ENCODE measurements at regions not wholly inside any gene's neighbourhood (a gene's known extent, or its start where the extent isn't known, plus 50 kb on each side); places are given as distances from the start of the nearest gene placed in this dataset.

- no peak for ATAC-seq
- H3K36me3 Mint-ChIP-seq = no peaks in the 10 kb centered on the region
- H3K9me3 Mint-ChIP-seq = no peaks in the 10 kb centered on the region
- H3K4me1 Mint-ChIP-seq = no peaks in the 10 kb centered on the region
- no peak for DNase-seq
- no peak overlapping the region for H3K4me3 Mint-ChIP-seq
- POLR2A ChIA-PET = no interaction called here
- no peak overlapping the region for H3K27ac Mint-ChIP-seq
- H3K27me3 Mint-ChIP-seq = peaks cover 6 to 23% (median 8%) of the 10 kb centered on the region in 5 donors
Measured at GRCh38 chr15:36498401-36498800, 81.0 kb upstream of the CDIN1 start.

GRCh38 chr15:36498916-36499315 lies 80.5 kb upstream of the CDIN1 start:
- Mint-ChIP-seq H3K36me3 (no peaks in the 10 kb centered on the region), H3K27ac (no peak overlapping the region), H3K9me3 (no peaks in the 10 kb centered on the region), H3K27me3 (peaks cover 7 to 23% (median 9%) of the 10 kb centered on the region in 5 donors), H3K4me3 (no peak overlapping the region), H3K4me1 (no peaks in the 10 kb centered on the region)
- POLR2A ChIA-PET = no interaction called here
- ATAC-seq = no peak
- no peak for DNase-seq

- Mint-ChIP-seq H3K27me3 (peaks cover 5 to 16% (median 6%) of the 10 kb centered on the region in 5 donors), H3K9me3 (no peaks in the 10 kb centered on the region), H3K4me1 (no peaks in the 10 kb centered on the region), H3K36me3 (no peaks in the 10 kb centered on the region), H3K4me3 (no peak overlapping the region), H3K27ac (no peak overlapping the region)
- no peak for ATAC-seq
- no peak for DNase-seq
- POLR2A ChIA-PET = no interaction called here
Measured at GRCh38 chr15:36499412-36500389, 79.7 kb upstream of the CDIN1 start.

GRCh38 chr15:36501063-36501678 lies 78.3 kb upstream of the CDIN1 start:
- POLR2A ChIA-PET = no interaction called here
- H3K27ac Mint-ChIP-seq = no peak overlapping the region
- H3K36me3 Mint-ChIP-seq = no peaks in the 10 kb centered on the region
- DNase-seq (peak in 3 of 10 donors; percentile 2 to 26 (median 9)), ATAC-seq (no peak)
- peaks cover 6 to 22% (median 10%) of the 10 kb centered on the region in 5 donors for H3K27me3 Mint-ChIP-seq
- no peak overlapping the region for H3K4me3 Mint-ChIP-seq
- H3K9me3 Mint-ChIP-seq = no peaks in the 10 kb centered on the region
- H3K4me1 Mint-ChIP-seq = no peaks in the 10 kb centered on the region

- Mint-ChIP-seq H3K9me3 (no peaks in the 10 kb centered on the region), H3K27ac (no peak overlapping the region), H3K36me3 (no peaks in the 10 kb centered on the region), H3K4me3 (no peak overlapping the region), H3K27me3 (peaks cover 9 to 22% (median 10%) of the 10 kb centered on the region in 5 donors), H3K4me1 (no peaks in the 10 kb centered on the region)
- POLR2A ChIA-PET = no interaction called here
- no peak for ATAC-seq
- no peak for DNase-seq
Measured at GRCh38 chr15:36502509-36502908, 76.9 kb upstream of the CDIN1 start.

- ATAC-seq (no peak), DNase-seq (no peak)
- H3K4me3 Mint-ChIP-seq = no peak overlapping the region
- peaks cover 12 to 45% (median 21%) of the 10 kb centered on the region in 5 donors for H3K27me3 Mint-ChIP-seq
- H3K27ac Mint-ChIP-seq = no peak overlapping the region
- H3K36me3 Mint-ChIP-seq = no peaks in the 10 kb centered on the region
- POLR2A ChIA-PET = no interaction called here
- no peaks in the 10 kb centered on the region for H3K4me1 Mint-ChIP-seq
- H3K9me3 Mint-ChIP-seq = no peaks in the 10 kb centered on the region
Measured at GRCh38 chr15:36506733-36507356, 72.6 kb upstream of the CDIN1 start.

- no peak overlapping the region for H3K4me3 Mint-ChIP-seq
- no peak overlapping the region for H3K27ac Mint-ChIP-seq
- POLR2A ChIA-PET = no interaction called here
- H3K27me3 Mint-ChIP-seq = peaks cover 12 to 43% (median 21%) of the 10 kb centered on the region in 5 donors
- no peaks in the 10 kb centered on the region for H3K36me3 Mint-ChIP-seq
- H3K9me3 Mint-ChIP-seq = no peaks in the 10 kb centered on the region
- DNase-seq = no peak
- ATAC-seq = no peak
- H3K4me1 Mint-ChIP-seq = no peaks in the 10 kb centered on the region
Measured at GRCh38 chr15:36507458-36507857, 72.0 kb upstream of the CDIN1 start.

- H3K36me3 Mint-ChIP-seq = no peaks in the 10 kb centered on the region
- peaks cover 6 to 25% (median 11%) of the 10 kb centered on the region in 5 donors for H3K27me3 Mint-ChIP-seq
- H3K4me1 Mint-ChIP-seq = no peaks in the 10 kb centered on the region
- ATAC-seq (no peak), DNase-seq (no peak)
- POLR2A ChIA-PET = no interaction called here
- no peak overlapping the region for H3K4me3 Mint-ChIP-seq
- H3K27ac Mint-ChIP-seq = no peak overlapping the region
- no peaks in the 10 kb centered on the region for H3K9me3 Mint-ChIP-seq
Measured at GRCh38 chr15:36511594-36511993, 67.8 kb upstream of the CDIN1 start.

- peaks cover 0 to 5% (median 0%) of the 10 kb centered on the region in 9 donors for H3K9me3 Mint-ChIP-seq
- no peak overlapping the region for H3K27ac Mint-ChIP-seq
- H3K36me3 Mint-ChIP-seq = peaks cover 0 to 4% (median 0%) of the 10 kb centered on the region in 3 donors
- peaks cover 0 to 18% (median 5%) of the 10 kb centered on the region in 5 donors for H3K27me3 Mint-ChIP-seq
- ATAC-seq = no peak
- no peak for DNase-seq
- POLR2A ChIA-PET = no interaction called here
- no peaks in the 10 kb centered on the region for H3K4me1 Mint-ChIP-seq
- no peak overlapping the region for H3K4me3 Mint-ChIP-seq
Measured at GRCh38 chr15:36517758-36518157, 61.7 kb upstream of the CDIN1 start.

- peaks cover 0 to 4% (median 0%) of the 10 kb centered on the region in 3 donors for H3K36me3 Mint-ChIP-seq
- no peaks in the 10 kb centered on the region for H3K4me1 Mint-ChIP-seq
- no peak overlapping the region for H3K4me3 Mint-ChIP-seq
- peaks cover 0 to 5% (median 0%) of the 10 kb centered on the region in 9 donors for H3K9me3 Mint-ChIP-seq
- peaks cover 0 to 18% (median 5%) of the 10 kb centered on the region in 5 donors for H3K27me3 Mint-ChIP-seq
- no peak for ATAC-seq
- DNase-seq = no peak
- H3K27ac Mint-ChIP-seq = no peak overlapping the region
- POLR2A ChIA-PET = no interaction called here
Measured at GRCh38 chr15:36519067-36519466, 60.4 kb upstream of the CDIN1 start.

GRCh38 chr15:36525430-36525829 lies 54.0 kb upstream of the CDIN1 start:
- peaks cover 0 to 20% (median 5%) of the 10 kb centered on the region in 5 donors for H3K27me3 Mint-ChIP-seq
- H3K27ac Mint-ChIP-seq = no peak overlapping the region
- POLR2A ChIA-PET = no interaction called here
- ATAC-seq (no peak), DNase-seq (no peak)
- H3K4me1 Mint-ChIP-seq = no peaks in the 10 kb centered on the region
- H3K4me3 Mint-ChIP-seq = no peak overlapping the region
- no peaks in the 10 kb centered on the region for H3K36me3 Mint-ChIP-seq
- peaks cover 0 to under 1% (median 0%) of the 10 kb centered on the region in 9 donors for H3K9me3 Mint-ChIP-seq

GRCh38 chr15:36527235-36528162 lies 51.9 kb upstream of the CDIN1 start:
- no peaks in the 10 kb centered on the region for H3K4me1 Mint-ChIP-seq
- H3K27me3 Mint-ChIP-seq = peaks cover 5 to 20% (median 9%) of the 10 kb centered on the region in 5 donors
- no peaks in the 10 kb centered on the region for H3K9me3 Mint-ChIP-seq
- H3K27ac Mint-ChIP-seq = no peak overlapping the region
- ATAC-seq (no peak), DNase-seq (no peak)
- H3K4me3 Mint-ChIP-seq = no peak overlapping the region
- POLR2A ChIA-PET = no interaction called here
- H3K36me3 Mint-ChIP-seq = no peaks in the 10 kb centered on the region
